ENCODE measurements at regions not wholly inside any gene's neighbourhood (a gene's known extent, or its start where the extent isn't known, plus 50 kb on each side); places are given as distances from the start of the nearest gene placed in this dataset.

DNA sequence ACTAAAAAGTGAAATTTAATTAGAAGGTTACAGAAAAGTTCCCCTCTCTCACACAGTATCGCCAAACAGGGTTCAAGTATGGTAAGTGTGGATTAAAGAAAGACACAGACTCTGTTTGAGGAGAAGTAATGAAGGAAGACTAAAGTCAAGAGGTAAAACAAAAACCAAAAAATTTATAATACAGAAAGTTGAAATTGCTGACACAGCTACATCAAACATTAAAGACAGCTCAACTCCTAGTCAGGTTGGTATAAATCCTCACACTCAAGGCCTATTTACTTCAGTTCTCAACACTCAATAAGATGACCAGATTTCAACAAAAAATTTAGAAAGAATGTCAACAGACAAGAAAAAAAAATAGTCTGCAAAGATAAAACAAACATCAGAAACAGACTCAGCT lies 300.5 kb upstream of the LINC00305 start:
- no peak for DNase-seq (ENCODE audit: extremely low spot score, unreplicated experiment)
- peaks cover 13% of the 10 kb centered on the region for H3K9me3 Mint-ChIP-seq (ENCODE audit: unreplicated experiment)
- no peak overlapping the region for H3K4me3 Mint-ChIP-seq (ENCODE audit: unreplicated experiment)
- no peaks in the 10 kb centered on the region for H3K36me3 Mint-ChIP-seq (ENCODE audit: unreplicated experiment)
- H3K27me3 Mint-ChIP-seq (ENCODE audit: unreplicated experiment) = no peaks in the 10 kb centered on the region
- TF ChIP-seq CTCF (IDR thresholded peaks at IDR 0.05) = no peak
- H3K27ac Mint-ChIP-seq (ENCODE audit: unreplicated experiment) = no peak overlapping the region
- no peaks in the 10 kb centered on the region for H3K4me1 Mint-ChIP-seq (ENCODE audit: unreplicated experiment)

GRCh38 chr18:64444819-64445218 lies 295.9 kb upstream of the LINC00305 start:
- DNase-seq (ENCODE audit: extremely low spot score, unreplicated experiment) = no peak
- H3K27me3 Mint-ChIP-seq (ENCODE audit: unreplicated experiment) = no peaks in the 10 kb centered on the region
- peaks cover 9% of the 10 kb centered on the region for H3K9me3 Mint-ChIP-seq (ENCODE audit: unreplicated experiment)
- H3K36me3 Mint-ChIP-seq (ENCODE audit: unreplicated experiment) = no peaks in the 10 kb centered on the region
- no peak overlapping the region for H3K27ac Mint-ChIP-seq (ENCODE audit: unreplicated experiment)
- H3K4me1 Mint-ChIP-seq (ENCODE audit: unreplicated experiment) = no peaks in the 10 kb centered on the region
- H3K4me3 Mint-ChIP-seq (ENCODE audit: unreplicated experiment) = no peak overlapping the region
- TF ChIP-seq CTCF (IDR thresholded peaks at IDR 0.05) = no peak

DNA sequence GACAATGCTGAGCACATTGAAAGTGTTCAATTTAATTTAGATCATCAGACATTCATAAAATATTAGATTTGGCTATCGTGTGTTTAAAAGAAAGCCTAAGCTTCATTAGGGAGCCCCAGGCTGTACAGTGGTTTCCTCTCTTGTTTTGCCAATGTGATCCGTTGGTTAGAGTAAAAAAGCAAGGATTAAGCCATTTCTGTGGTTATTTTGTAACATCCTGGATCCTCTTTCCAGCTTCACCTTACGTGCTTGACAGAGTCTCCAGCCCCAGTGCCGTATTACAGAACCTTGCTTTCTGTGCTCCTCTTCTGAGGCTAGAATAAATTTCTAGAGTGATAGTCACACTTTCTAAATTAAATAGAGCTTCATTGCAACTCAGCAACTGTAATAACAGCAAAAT lies 289.3 kb upstream of the LINC00305 start:
- no peak for DNase-seq (ENCODE audit: extremely low spot score, unreplicated experiment)
- no peak for TF ChIP-seq CTCF (IDR thresholded peaks at IDR 0.05)
- H3K36me3 Mint-ChIP-seq (ENCODE audit: unreplicated experiment) = no peaks in the 10 kb centered on the region
- no peak overlapping the region for H3K27ac Mint-ChIP-seq (ENCODE audit: unreplicated experiment)
- peaks cover 18% of the 10 kb centered on the region for H3K9me3 Mint-ChIP-seq (ENCODE audit: unreplicated experiment)
- no peaks in the 10 kb centered on the region for H3K27me3 Mint-ChIP-seq (ENCODE audit: unreplicated experiment)
- H3K4me3 Mint-ChIP-seq (ENCODE audit: unreplicated experiment) = no peak overlapping the region
- no peaks in the 10 kb centered on the region for H3K4me1 Mint-ChIP-seq (ENCODE audit: unreplicated experiment)

DNA sequence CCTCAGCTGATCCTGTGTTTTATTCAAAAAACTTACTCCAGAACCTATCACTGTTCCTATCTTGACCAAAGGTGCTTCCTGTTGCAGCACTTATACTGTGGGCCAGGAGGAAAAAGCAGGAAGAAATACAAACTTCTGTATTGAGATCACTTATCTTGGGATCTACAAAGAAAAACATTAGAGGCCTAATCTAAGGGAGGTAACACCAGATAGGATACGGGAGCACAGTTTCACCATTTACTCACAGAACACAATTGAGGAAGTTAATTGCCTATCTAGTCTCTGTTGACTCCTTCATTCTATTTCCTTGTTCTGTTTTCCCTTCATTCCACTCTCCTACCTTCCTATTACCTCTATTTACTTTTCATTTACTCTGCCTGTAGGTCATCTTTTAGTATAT lies 287.2 kb upstream of the LINC00305 start:
- DNase-seq (ENCODE audit: extremely low spot score, unreplicated experiment) = no peak
- Mint-ChIP-seq H3K4me3 (ENCODE audit: unreplicated experiment) (no peak overlapping the region), H3K9me3 (ENCODE audit: unreplicated experiment) (peaks cover 31% of the 10 kb centered on the region)

DNA sequence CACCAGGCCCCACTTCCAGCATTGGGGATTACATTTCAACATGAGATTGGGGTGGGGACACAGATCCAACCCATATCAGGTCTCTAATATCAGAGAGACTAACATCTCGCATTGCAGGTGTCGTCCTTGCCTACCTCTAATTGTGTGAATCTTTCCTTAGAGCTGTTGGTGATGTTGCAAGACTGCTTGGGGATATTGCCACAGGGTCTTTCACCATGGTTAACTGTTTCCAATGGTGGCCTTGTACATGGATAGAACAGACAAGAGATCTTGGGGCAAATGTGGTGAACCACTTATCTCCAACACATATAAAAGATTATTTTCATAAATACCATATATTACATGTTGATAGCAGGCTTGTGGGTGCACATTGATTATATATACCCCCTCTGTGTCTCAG lies 270.3 kb upstream of the LINC00305 start:
- Mint-ChIP-seq H3K4me1 (ENCODE audit: unreplicated experiment) (no peaks in the 10 kb centered on the region), H3K9me3 (ENCODE audit: unreplicated experiment) (peaks cover 10% of the 10 kb centered on the region), H3K27me3 (ENCODE audit: unreplicated experiment) (no peaks in the 10 kb centered on the region), H3K4me3 (ENCODE audit: unreplicated experiment) (no peak overlapping the region), H3K27ac (ENCODE audit: unreplicated experiment) (no peak overlapping the region), H3K36me3 (ENCODE audit: unreplicated experiment) (no peaks in the 10 kb centered on the region)
- no peak for DNase-seq (ENCODE audit: extremely low spot score, unreplicated experiment)
- no peak for TF ChIP-seq CTCF (IDR thresholded peaks at IDR 0.05)

More for the DNA sequence above, 287.2 kb upstream of the LINC00305 start:
- no peak for TF ChIP-seq CTCF (IDR thresholded peaks at IDR 0.05)
- Mint-ChIP-seq H3K36me3 (ENCODE audit: unreplicated experiment) (no peaks in the 10 kb centered on the region), H3K27me3 (ENCODE audit: unreplicated experiment) (no peaks in the 10 kb centered on the region), H3K4me1 (ENCODE audit: unreplicated experiment) (no peaks in the 10 kb centered on the region), H3K27ac (ENCODE audit: unreplicated experiment) (no peak overlapping the region)

All from osteocyte (in vitro differentiated cells).